GM21723 (cell line): ENCODE measurements at regions not wholly inside any gene's neighbourhood (a gene's known extent, or its start where the extent isn't known, plus 50 kb on each side); places are given as distances from the start of the nearest gene placed in this dataset.

Experiments used
- ATAC-seq: cut with Tn5 transposase; IDR thresholded peaks from one replicate; pipeline ENCODE4 v1.9.1; 2021; ENCODE audit warnings: mild to moderate bottlenecking, moderate library complexity; ENCODE audit not compliant: unreplicated experiment

DNA sequence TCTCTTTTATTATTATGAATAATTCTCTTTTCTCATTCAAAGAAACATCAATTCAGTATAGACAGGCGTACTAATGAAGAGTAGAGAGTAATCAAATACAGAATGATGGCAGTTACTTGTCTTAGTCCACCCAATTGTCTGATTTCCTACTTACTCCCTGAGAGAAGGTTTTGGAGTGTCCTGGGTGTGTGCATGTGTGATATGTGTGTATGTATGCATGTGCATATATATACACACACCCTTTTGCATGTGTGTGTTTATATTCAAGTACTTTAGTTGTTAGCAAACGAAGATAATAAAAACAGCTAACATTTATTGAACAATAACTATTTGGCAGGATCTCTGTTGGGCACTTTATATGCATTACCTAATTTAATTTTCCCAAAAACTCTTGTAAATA is 63.2 kb upstream of the CCDC190 start:
- no peak for ATAC-seq

DNA sequence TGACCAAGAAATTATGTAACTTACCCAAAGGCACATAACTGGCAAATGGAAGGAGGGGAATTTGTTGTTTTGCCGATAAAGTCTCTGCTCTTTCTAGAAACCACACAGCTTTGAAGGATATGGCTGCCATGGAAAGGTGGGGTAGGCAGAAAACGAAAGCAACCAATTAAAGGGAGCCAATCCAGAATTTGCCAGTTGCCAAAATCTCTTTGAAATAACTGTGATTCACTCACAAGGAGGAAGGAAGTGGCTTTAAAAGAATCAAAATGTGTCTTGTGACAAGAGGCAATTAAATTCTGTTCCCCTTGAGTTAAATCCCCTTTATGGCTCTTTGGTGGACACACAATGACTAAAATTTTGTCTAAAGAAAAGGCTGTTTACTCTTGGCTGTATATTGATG is 61.2 kb upstream of the CCDC190 start:
- no peak for ATAC-seq

DNA sequence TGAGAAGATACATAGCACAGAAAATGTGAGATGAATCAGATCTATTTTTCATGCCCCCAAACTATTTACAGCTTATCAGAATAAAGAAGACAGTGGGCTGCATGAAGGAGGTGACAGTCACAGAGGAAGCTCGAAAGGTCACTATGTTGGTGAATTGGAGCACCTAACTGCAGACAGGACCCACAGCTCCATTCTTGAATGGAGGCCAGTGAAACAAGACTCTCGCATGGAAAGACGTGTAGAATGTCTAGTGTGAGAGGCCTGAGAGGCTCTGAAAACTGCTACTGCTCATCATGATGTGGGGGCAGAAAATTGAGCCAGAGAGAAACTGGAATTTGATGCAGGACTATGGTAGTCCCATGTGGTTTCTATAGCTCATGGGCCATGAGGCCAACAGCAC is 60.3 kb upstream of the CCDC190 start:
- ATAC-seq = no peak

DNA sequence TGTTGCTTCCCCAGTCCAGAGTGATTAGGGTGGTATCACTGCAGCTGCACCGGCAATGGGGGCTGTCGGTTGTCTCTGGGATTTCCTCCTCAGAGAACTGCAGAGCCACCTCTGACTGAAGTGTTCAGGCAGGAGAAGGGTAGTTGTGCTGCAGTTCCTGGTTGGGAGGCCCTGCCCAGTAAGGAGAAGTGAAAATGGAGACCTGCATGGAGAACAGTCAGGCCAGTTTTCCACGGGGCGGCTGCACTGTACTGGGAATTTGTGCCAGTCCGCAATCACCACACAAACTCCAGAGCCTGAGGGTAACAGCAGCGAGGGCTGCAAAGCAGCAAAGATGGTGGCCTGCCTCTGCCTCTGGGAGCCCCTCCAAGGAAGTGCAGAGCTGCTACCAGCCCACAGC is 58.1 kb upstream of the CCDC190 start:
- ATAC-seq = no peak

DNA sequence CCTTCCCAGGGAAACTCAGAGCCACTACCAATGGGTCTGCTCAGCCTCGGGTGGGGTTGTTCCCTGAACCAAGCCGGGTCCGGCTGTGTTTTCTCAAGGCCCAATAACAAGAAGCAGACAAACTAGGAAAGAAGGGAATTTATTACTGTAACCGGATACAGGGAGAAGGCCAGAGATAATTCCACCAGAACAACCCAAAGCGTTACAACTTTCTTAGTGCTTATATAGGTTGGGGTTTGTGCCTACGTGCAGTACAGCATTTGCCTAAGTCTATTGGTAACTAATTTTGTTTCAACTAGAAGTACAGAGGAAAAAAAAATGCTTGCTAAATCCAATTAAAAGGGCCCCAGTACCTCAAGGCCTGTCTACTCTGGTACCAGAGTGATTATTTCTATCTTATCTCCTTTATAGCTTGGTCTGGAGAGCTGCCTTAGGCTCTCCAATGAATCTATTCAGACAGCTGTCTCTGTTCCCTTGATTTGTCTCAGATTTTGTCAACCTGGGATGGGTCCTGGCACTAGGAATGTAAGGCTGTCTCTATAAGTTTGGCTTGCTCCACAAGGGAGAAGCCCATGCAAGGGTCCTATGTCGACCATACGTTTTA is 57.3 kb upstream of the CCDC190 start:
- ATAC-seq = no peak

DNA sequence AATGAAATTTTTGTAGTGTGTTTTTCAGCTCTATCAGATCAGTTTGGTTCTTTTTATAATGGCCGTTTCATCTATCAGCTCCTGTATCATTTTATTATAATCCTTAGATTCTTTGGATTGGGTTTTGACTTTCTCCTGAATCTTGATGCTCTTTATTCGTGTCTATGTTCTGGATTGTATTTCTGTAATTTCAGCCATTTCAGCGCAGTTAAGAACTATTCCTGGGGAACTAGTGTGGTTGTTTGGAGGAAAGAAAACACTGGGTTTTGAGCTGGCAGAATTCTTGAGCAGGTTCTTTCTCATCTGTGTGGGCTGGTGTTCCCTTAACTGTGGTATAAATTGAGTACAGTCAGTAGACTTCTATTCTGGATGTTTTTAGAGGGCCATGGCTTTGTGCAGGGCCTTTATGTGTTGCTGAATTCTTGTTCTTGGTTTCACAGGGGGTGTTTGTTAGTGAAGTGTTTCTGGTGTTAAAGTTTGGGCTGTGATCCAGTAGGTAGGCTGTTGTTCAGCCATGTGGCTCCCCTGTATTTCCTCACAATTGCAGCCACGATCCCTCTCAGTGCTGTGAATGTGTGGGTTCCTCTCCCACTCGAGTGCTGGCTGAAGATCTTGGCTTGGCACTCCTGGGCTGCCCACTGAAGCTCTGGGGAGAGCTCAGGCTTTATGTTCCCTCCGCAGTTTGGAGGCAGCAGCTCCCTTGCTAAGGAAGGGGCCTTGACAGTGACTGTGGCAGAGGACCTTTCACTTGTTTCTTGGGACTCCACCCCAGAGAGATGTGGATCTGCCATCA is 56.0 kb upstream of the CCDC190 start:
- ATAC-seq = no peak

DNA sequence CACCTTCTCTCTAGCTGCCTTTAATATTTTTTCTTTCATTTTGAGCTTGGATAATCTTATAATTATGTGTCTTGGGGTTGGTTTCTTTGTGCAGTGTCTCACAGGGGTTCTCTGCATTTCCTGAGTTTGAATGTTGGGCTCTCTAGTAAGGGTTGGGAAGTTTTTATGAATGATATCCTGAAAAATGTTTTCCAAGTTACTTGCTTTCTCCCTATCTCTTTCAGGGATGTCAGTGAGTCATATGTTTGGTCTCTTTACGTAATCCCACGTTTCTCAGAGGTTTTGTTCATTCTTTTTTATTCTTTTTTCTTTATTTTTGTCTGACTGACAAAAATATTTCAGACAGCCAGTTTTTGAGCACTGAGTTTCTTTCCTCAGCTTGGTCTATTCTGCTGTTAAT is 55.4 kb upstream of the CCDC190 start:
- ATAC-seq = no peak

DNA sequence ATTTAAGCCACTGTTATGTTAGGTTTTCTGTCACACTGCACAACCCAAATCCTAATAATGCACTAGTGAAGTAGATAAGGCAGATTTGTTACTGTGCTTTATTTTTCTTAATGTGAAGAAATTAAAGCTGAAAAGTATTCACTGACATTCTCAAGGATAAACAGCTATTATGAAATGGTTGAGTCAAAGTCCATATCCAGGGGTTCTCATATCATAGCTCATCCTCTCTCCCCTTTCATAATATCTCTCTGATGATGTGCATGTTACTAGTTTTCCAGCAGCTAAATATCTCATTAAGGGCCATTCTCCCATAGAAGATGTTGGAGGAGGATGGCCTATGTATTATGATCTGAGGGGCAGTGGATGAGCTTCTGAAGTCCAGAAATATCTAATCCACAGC is 53.6 kb upstream of the CCDC190 start:
- ATAC-seq = no peak

DNA sequence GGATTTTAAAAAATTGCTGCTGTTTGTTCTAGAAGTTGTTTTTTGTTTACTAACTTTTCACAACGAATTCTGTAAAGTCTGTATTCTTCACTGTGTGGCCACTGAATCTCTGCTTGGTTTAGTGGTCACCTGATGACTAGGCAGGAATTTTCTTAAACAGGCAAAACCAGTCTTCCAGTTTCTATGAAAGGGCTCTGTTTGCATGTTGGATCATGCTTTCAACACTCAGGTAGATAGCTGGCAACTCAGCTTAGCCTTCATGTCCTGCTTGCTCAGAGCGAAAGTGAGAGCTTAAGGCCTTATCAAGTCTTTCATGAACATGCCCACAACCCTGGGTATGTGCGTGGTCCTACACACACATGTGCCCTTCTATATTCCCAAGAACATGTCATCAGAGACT is 52.4 kb upstream of the CCDC190 start:
- ATAC-seq = no peak

DNA sequence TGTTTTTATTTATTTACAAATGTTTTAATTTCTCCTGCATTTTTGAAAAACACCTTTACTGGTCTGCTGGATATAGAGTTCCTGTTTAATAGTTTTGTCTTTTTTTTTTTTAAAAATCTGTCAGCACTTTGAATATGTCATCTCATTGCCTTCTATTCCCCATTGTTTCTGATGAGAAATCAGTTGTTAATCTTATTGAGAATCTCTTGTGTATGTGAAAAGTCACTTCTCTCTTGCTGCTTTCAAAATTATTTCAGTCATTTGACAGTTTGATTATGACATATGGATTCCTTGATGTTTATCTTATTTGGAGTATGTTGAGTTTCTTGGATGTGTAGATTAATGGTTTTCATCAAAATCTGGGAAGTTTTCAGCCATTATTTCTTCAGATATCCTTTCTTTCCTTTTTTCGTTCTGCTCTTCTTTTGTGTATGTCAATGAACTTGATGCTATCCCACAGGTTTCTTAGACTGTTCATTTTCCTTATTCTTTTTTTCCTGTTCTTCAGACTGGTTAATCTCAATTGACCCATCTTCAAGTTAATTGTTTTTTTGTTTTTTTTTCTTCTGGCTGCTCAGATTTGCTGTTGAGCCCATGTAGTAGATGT is 51.2 kb upstream of the CCDC190 start:
- ATAC-seq = no peak
